SK-N-SH (cell line): ENCODE measurements at regions not wholly inside any gene's neighbourhood (a gene's known extent, or its start where the extent isn't known, plus 50 kb on each side); places are given as distances from the start of the nearest gene placed in this dataset.

Experiments
- CTCF ChIA-PET: fragments of 300-600, 350-600 bp; formaldehyde crosslinking; extraction: SDS; loops from one replicate; lab custom pipeline; 2021; lab: Yijun Ruan, JAX
- POLR2A ChIA-PET: fragments of 350-600 bp; sonication (Branson Sonifier 250); formaldehyde crosslinking; extraction: SDS; loops from one replicate; lab custom pipeline; 2020; ENCODE audit warnings: antibody characterized with exemption, inconsistent platforms; lab: Yijun Ruan, JAX
- DNase-seq: peaks from one replicate; pipeline ENCODE4 v3.0.0; 2012
- H2AFZ ChIP-seq: fragments of 200-600 bp; sonication (generic); 2 replicates; pipeline ENCODE4 v1.8.1; 2016; ENCODE audit warnings: antibody characterized with exemption, mild to moderate bottlenecking, low read depth
- H3F3A ChIP-seq: fragments of 200-600 bp; sonication (generic); replicated peaks from 2 replicates; pipeline ENCODE3; 2016; ENCODE audit warnings: antibody characterized with exemption, mild to moderate bottlenecking; ENCODE audit not compliant: insufficient read depth
- H3K27ac ChIP-seq, 2 experiments: fragments of 200-500 bp in 1 of 2; fragments of 200-600 bp in 1 of 2; sonication (Bioruptor generic) in 1 of 2; sonication (generic), shearing (Covaris generic) in 1 of 2; 2 replicates each; pipeline versions ENCODE4 v1.5.1 to v1.6.1; 2014 to 2016; ENCODE audit warnings: low read depth in 2 of 2, inconsistent platforms in 1 of 2, low read length in 1 of 2, mild to moderate bottlenecking in 1 of 2, mixed read lengths in 1 of 2
- H3K27me3 ChIP-seq: fragments of 200-600 bp; sonication (generic), shearing (Covaris generic); 2 replicates; pipeline ENCODE4 v1.6.1; 2016; ENCODE audit warnings: mixed run types; ENCODE audit not compliant: insufficient read depth
- H3K36me3 ChIP-seq, 2 experiments: fragments of 200-500 bp in 1 of 2; fragments of 200-600 bp in 1 of 2; sonication (Bioruptor generic) in 1 of 2; sonication (generic) in 1 of 2; replicated peaks in 1 of 2; 2 replicates each; pipeline versions ENCODE3 to v1.5.1; 2014 to 2016; ENCODE audit warnings: low read length in 1 of 2, mild to moderate bottlenecking in 1 of 2; ENCODE audit not compliant: insufficient read depth in 2 of 2, control insufficient read depth in 1 of 2
- H3K4me1 ChIP-seq, 2 experiments: fragments of 200-500 bp in 1 of 2; fragments of 200-600 bp in 1 of 2; sonication (Bioruptor generic) in 1 of 2; sonication (generic), shearing (Covaris generic) in 1 of 2; 2 replicates each; pipeline versions ENCODE4 v1.5.1 to v1.6.1; 2014 to 2016; ENCODE audit warnings: low read depth in 1 of 2, low read length in 1 of 2, mixed run types in 1 of 2; ENCODE audit not compliant: insufficient read depth in 2 of 2, control insufficient read depth in 1 of 2
- H3K4me2 ChIP-seq: fragments of 200-600 bp; sonication (generic), shearing (Covaris generic); 2 replicates; pipeline ENCODE4 v1.6.1; 2017; ENCODE audit warnings: mixed run types
- H3K4me3 ChIP-seq, 2 experiments: fragments of 200-500 bp in 1 of 2; fragments of 200-600 bp in 1 of 2; sonication (Bioruptor generic) in 1 of 2; sonication (generic), shearing (Covaris generic) in 1 of 2; 2 replicates each; pipeline versions ENCODE4 v1.5.1 to v1.8.1; 2014 to 2016; ENCODE audit warnings: low read depth in 2 of 2, inconsistent platforms in 1 of 2, low read length in 1 of 2, mild to moderate bottlenecking in 1 of 2, mixed read lengths in 1 of 2, moderate library complexity in 1 of 2
- H3K79me2 ChIP-seq: fragments of 200-600 bp; sonication (generic); 2 replicates; pipeline ENCODE4 v1.8.1; 2017; ENCODE audit warnings: mild to moderate bottlenecking; ENCODE audit not compliant: insufficient read depth
- H3K9ac ChIP-seq: fragments of 200-600 bp; sonication (generic); 2 replicates; pipeline ENCODE4 v1.6.1; 2017; ENCODE audit warnings: mixed run types
- H3K9me2 ChIP-seq: fragments of 200-600 bp; sonication (generic); 2 replicates; pipeline ENCODE4 v1.6.1; 2017; ENCODE audit warnings: mixed run types
- H3K9me3 ChIP-seq: fragments of 200-600 bp; sonication (generic); 2 replicates; pipeline ENCODE4 v1.6.1; 2017; ENCODE audit warnings: mixed run types, mild to moderate bottlenecking, moderate library complexity
- H4K20me1 ChIP-seq: fragments of 200-600 bp; sonication (generic); 2 replicates; pipeline ENCODE4 v1.6.1; 2017; ENCODE audit warnings: mild to moderate bottlenecking, mixed run types; ENCODE audit not compliant: insufficient read depth
- CHD2 ChIP-seq: fragments of 150-350 bp; IDR thresholded peaks from 2 replicates; pipeline ENCODE4 v1.6.1; 2018; ENCODE audit warnings: low read length; ENCODE audit not compliant: partially characterized antibody
- FOSL2 ChIP-seq: IDR thresholded peaks from 2 replicates; pipeline ENCODE4 v1.4.0; 2012; ENCODE audit warnings: low read depth, mild to moderate bottlenecking, moderate library complexity, borderline replicate concordance
- FOXJ3 ChIP-seq: sonication (generic); formaldehyde crosslinking; IDR thresholded peaks from 2 replicates; pipeline ENCODE4 v1.5.1; 2020; ENCODE audit warnings: mild to moderate bottlenecking, missing genetic modification reagents
- GABPA ChIP-seq: IDR thresholded peaks from 2 replicates; pipeline ENCODE4 v1.4.0; 2012; ENCODE audit warnings: low read depth, mild to moderate bottlenecking
- IRF3 ChIP-seq: fragments of 150-350 bp; IDR thresholded peaks from 2 replicates; pipeline ENCODE4 v1.6.1; 2016; ENCODE audit warnings: mild to moderate bottlenecking, low read depth, low read length
- MEF2A ChIP-seq: IDR thresholded peaks from 2 replicates; pipeline ENCODE4 v1.4.0; 2012; ENCODE audit warnings: low read depth, borderline replicate concordance
- NFIC ChIP-seq: IDR thresholded peaks from 2 replicates; pipeline ENCODE4 v1.4.0; 2012; ENCODE audit warnings: borderline replicate concordance
- PBX3 ChIP-seq: IDR thresholded peaks from 2 replicates; pipeline ENCODE4; 2012
- REST ChIP-seq: IDR thresholded peaks from 2 replicates; pipeline ENCODE4 v1.6.1; 2012; ENCODE audit warnings: mild to moderate bottlenecking, low read depth, low read length, moderate library complexity
- SMC3 ChIP-seq: IDR thresholded peaks from 2 replicates; pipeline ENCODE4 v1.6.1; 2012; ENCODE audit warnings: low read depth, low read length, improper control_type of control experiment
- TCF12 ChIP-seq: IDR thresholded peaks from 2 replicates; pipeline ENCODE4 v1.4.0; 2012
- TEAD4 ChIP-seq: IDR thresholded peaks from 2 replicates; pipeline ENCODE4 v1.4.0; 2012; ENCODE audit warnings: mild to moderate bottlenecking, borderline replicate concordance; ENCODE audit not compliant: insufficient read depth
- USF1 ChIP-seq: IDR thresholded peaks from 2 replicates; pipeline ENCODE4 v1.4.0; 2012; ENCODE audit warnings: low read depth, borderline replicate concordance
- USF2 ChIP-seq: fragments of 150-350 bp; IDR thresholded peaks from 2 replicates; pipeline ENCODE4 v1.6.1; 2017; ENCODE audit warnings: antibody characterized with exemption, low read length, low read depth, borderline replicate concordance
- YY1 ChIP-seq: IDR thresholded peaks from 2 replicates; pipeline ENCODE4 v1.4.0; 2012; ENCODE audit warnings: low read depth, mild to moderate bottlenecking
- WGBS: methylation state at CpG from one replicate; pipeline ENCODE4 v1.1.6; 2017; ENCODE audit warnings: low lambda C conversion rate; 5-methylcytosine and 5-hydroxymethylcytosine counted together

GRCh38 chr5:112563169-112563826, 144.2 kb upstream of the EPB41L4A start:
- H3K4me3 ChIP-seq: no peak overlapping the region
- no peak overlapping the region for H2AFZ ChIP-seq
- no peaks in the 10 kb centered on the region for H3K4me1 ChIP-seq
- no peak overlapping the region for H3K4me2 ChIP-seq
- no peak for TF ChIP-seq TCF12
- H3F3A ChIP-seq: no peaks in the 10 kb centered on the region
- no peak overlapping the region for H3K9ac ChIP-seq
- DNase-seq: no peak
- no peaks in the 10 kb centered on the region for H3K9me3 ChIP-seq
- ChIA-PET CTCF (no interaction called here), POLR2A (no interaction called here)
- H3K36me3 ChIP-seq: no peaks in the 10 kb centered on the region
- H4K20me1 ChIP-seq: no peaks in the 10 kb centered on the region
- no peak overlapping the region for H3K27ac ChIP-seq
- no peaks in the 10 kb centered on the region for H3K9me2 ChIP-seq
- 0% methylated on average over 3 of the region's 5 CpGs for WGBS
- no peaks in the 10 kb centered on the region for H3K79me2 ChIP-seq
- no peaks in the 10 kb centered on the region; the same call in 1 of the 2 replicates for H3K27me3 ChIP-seq

GRCh38 chr5:112566251-112566650, 147.2 kb upstream of the EPB41L4A start:
- no peaks in the 10 kb centered on the region for H3K9me2 ChIP-seq
- no peaks in the 10 kb centered on the region for H3K79me2 ChIP-seq
- H3K4me3 ChIP-seq: no peak overlapping the region
- ChIA-PET POLR2A (no interaction called here), CTCF (interaction anchor here (1.0 kb wide), 1 partner anchor 14 kb away, joined by 3 read pairs; no protein-coding TSS in a partner anchor)
- H3K9ac ChIP-seq: no peak overlapping the region
- no peaks in the 10 kb centered on the region for H3K9me3 ChIP-seq
- H3K27me3 ChIP-seq: peaks cover 5% of the 10 kb centered on the region
- H3F3A ChIP-seq: no peaks in the 10 kb centered on the region
- TF ChIP-seq YY1 (no peak), TEAD4 (no peak), USF1 (no peak), IRF3 (no peak), SMC3 (no peak)
- no peaks in the 10 kb centered on the region for H3K36me3 ChIP-seq
- no peaks in the 10 kb centered on the region for H4K20me1 ChIP-seq
- WGBS: 58% methylated on average over 1 of the region's 1 CpG
- H3K27ac ChIP-seq: no peak overlapping the region
- H3K4me1 ChIP-seq: no peaks in the 10 kb centered on the region
- H3K4me2 ChIP-seq: no peak overlapping the region
- DNase-seq: no peak
- no peak overlapping the region for H2AFZ ChIP-seq

GRCh38 chr5:112569596-112569995, 150.5 kb upstream of the EPB41L4A start:
- CTCF ChIA-PET: interaction anchor here (0.9 kb wide), 1 partner anchor 11 kb away, joined by 3 read pairs; no protein-coding TSS in a partner anchor
- POLR2A ChIA-PET: no interaction called here
- TF ChIP-seq FOXJ3 (CRISPR knock-in tag): no peak
- TF ChIP-seq PBX3: no peak
- no peak for TF ChIP-seq MEF2A
- no peak for TF ChIP-seq GABPA
- TF ChIP-seq FOSL2: no peak
- TF ChIP-seq USF2: no peak
- no peak for TF ChIP-seq REST
- no peak for TF ChIP-seq CHD2
- no peak for TF ChIP-seq NFIC

More at GRCh38 chr5:112569596-112569995, 150.5 kb upstream of the EPB41L4A start:
- H3K4me2 ChIP-seq: no peak overlapping the region
- H3K9ac ChIP-seq: no peak overlapping the region
- H2AFZ ChIP-seq: no peak overlapping the region
- no peaks in the 10 kb centered on the region for H3K36me3 ChIP-seq
- H3K27me3 ChIP-seq: peaks cover 7% of the 10 kb centered on the region
- no peak overlapping the region for H3K27ac ChIP-seq
- no peaks in the 10 kb centered on the region for H3K9me3 ChIP-seq
- no peak for DNase-seq
- H3F3A ChIP-seq: no peaks in the 10 kb centered on the region
- no peak overlapping the region for H3K4me3 ChIP-seq
- H3K4me1 ChIP-seq: no peaks in the 10 kb centered on the region
- H3K9me2 ChIP-seq: no peaks in the 10 kb centered on the region
- no peaks in the 10 kb centered on the region for H3K79me2 ChIP-seq
- no peaks in the 10 kb centered on the region for H4K20me1 ChIP-seq
